GM12878 (cell line): ENCODE measurements at regions not wholly inside any gene's neighbourhood (a gene's known extent, or its start where the extent isn't known, plus 50 kb on each side); places are given as distances from the start of the nearest gene placed in this dataset.

Experiments
- ATF7 ChIP-seq: fragments of 450-650 bp; IDR thresholded peaks from 2 replicates; pipeline ENCODE4 v1.6.1; 2016; ENCODE audit warnings: low read depth, mild to moderate bottlenecking
- BCL11A ChIP-seq: IDR thresholded peaks from 2 replicates; pipeline ENCODE4 v1.6.1; 2011; ENCODE audit warnings: low read depth, low read length
- CHD4 ChIP-seq: fragments of 200-600 bp; sonication (generic); IDR thresholded peaks from 2 replicates; pipeline ENCODE4 v1.6.1; 2016; ENCODE audit warnings: mild to moderate bottlenecking
- DPF2 ChIP-seq: fragments of 450-650 bp; IDR thresholded peaks from 2 replicates; pipeline ENCODE4 v1.6.1; 2017; ENCODE audit warnings: mild to moderate bottlenecking
- FOXK2 ChIP-seq: fragments of 450-650 bp; IDR thresholded peaks from 2 replicates; pipeline ENCODE4 v1.6.1; 2017; ENCODE audit warnings: mild to moderate bottlenecking, moderate library complexity
- FOXM1 ChIP-seq: IDR thresholded peaks from 2 replicates; pipeline ENCODE4 v1.6.1; 2012; ENCODE audit warnings: low read depth, mild to moderate bottlenecking, inconsistent platforms, low read length, moderate library complexity
- HDAC6 ChIP-seq: fragments of 200-600 bp; sonication (generic); IDR thresholded peaks from one replicate; pipeline ENCODE4 v1.8.0; 2017; ENCODE audit warnings: antibody characterized with exemption; ENCODE audit not compliant: unreplicated experiment
- NBN ChIP-seq: fragments of 450-650 bp; IDR thresholded peaks from 2 replicates; pipeline ENCODE4 v1.6.1; 2016
- NFYB ChIP-seq: IDR thresholded peaks from 2 replicates; pipeline ENCODE4 v1.6.1; 2011; ENCODE audit warnings: low read depth, mild to moderate bottlenecking, low read length, improper control_type of control experiment, moderate library complexity; ENCODE audit not compliant: insufficient read depth
- PBX3 ChIP-seq: IDR thresholded peaks from 2 replicates; pipeline ENCODE4 v1.6.1; 2011; ENCODE audit warnings: mild to moderate bottlenecking, low read depth, low read length, moderate library complexity; ENCODE audit not compliant: insufficient replicate concordance
- POLR2AphosphoS2 ChIP-seq: IDR thresholded peaks from 2 replicates; pipeline ENCODE4 v1.6.1; 2011; ENCODE audit warnings: low read depth, mild to moderate bottlenecking, low read length, improper control_type of control experiment, moderate library complexity
- RAD21 ChIP-seq: IDR thresholded peaks from 2 replicates; pipeline ENCODE4 v1.6.1; 2011; ENCODE audit warnings: mild to moderate bottlenecking, low read depth, low read length, moderate library complexity; ENCODE audit not compliant: insufficient read depth
- RAD51 ChIP-seq: fragments of 450-650 bp; IDR thresholded peaks from 2 replicates; pipeline ENCODE4 v1.6.1; 2016; ENCODE audit warnings: moderate library complexity, mild to moderate bottlenecking, inconsistent platforms
- SIX5 ChIP-seq: IDR thresholded peaks from 2 replicates; pipeline ENCODE4 v1.6.1; 2011; ENCODE audit warnings: mild to moderate bottlenecking, low read depth, low read length, moderate library complexity; ENCODE audit not compliant: severe bottlenecking
- SREBF1 ChIP-seq: IDR thresholded peaks from 2 replicates; pipeline ENCODE4 v1.6.1; 2012; ENCODE audit warnings: mild to moderate bottlenecking, low read length
- ZNF592 ChIP-seq: fragments of 450-650 bp; IDR thresholded peaks from 2 replicates; pipeline ENCODE4 v1.6.1; 2017; ENCODE audit warnings: mild to moderate bottlenecking, moderate library complexity
- TF ChIP-seq, protein P1 (sequence below): fragments of 450-650 bp; IDR thresholded peaks from 2 replicates; pipeline ENCODE4 v1.6.1; 2017; ENCODE audit warnings: mild to moderate bottlenecking, moderate library complexity
- TF ChIP-seq, protein P2 (sequence below): IDR thresholded peaks from 2 replicates; pipeline ENCODE4 v1.6.1; 2012; ENCODE audit warnings: low read depth, low read length, improper control_type of control experiment

GRCh38 chr6:62974452-62974851 is 236.8 kb upstream of the FKBP1C start (continued):
- TF ChIP-seq ATF7 = peak; percentile 32; the same call in 1 of the 2 replicates
- peak; percentile 76 for TF ChIP-seq DPF2
- no peak for TF ChIP-seq ZNF592
- TF ChIP-seq RAD21 = no peak
- TF ChIP-seq, protein P1, sequence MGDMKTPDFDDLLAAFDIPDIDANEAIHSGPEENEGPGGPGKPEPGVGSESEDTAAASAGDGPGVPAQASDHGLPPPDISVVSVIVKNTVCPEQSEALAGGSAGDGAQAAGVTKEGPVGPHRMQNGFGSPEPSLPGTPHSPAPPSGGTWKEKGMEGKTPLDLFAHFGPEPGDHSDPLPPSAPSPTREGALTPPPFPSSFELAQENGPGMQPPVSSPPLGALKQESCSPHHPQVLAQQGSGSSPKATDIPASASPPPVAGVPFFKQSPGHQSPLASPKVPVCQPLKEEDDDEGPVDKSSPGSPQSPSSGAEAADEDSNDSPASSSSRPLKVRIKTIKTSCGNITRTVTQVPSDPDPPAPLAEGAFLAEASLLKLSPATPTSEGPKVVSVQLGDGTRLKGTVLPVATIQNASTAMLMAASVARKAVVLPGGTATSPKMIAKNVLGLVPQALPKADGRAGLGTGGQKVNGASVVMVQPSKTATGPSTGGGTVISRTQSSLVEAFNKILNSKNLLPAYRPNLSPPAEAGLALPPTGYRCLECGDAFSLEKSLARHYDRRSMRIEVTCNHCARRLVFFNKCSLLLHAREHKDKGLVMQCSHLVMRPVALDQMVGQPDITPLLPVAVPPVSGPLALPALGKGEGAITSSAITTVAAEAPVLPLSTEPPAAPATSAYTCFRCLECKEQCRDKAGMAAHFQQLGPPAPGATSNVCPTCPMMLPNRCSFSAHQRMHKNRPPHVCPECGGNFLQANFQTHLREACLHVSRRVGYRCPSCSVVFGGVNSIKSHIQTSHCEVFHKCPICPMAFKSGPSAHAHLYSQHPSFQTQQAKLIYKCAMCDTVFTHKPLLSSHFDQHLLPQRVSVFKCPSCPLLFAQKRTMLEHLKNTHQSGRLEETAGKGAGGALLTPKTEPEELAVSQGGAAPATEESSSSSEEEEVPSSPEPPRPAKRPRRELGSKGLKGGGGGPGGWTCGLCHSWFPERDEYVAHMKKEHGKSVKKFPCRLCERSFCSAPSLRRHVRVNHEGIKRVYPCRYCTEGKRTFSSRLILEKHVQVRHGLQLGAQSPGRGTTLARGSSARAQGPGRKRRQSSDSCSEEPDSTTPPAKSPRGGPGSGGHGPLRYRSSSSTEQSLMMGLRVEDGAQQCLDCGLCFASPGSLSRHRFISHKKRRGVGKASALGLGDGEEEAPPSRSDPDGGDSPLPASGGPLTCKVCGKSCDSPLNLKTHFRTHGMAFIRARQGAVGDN = no peak
- TF ChIP-seq NFYB = no peak
- TF ChIP-seq RAD51 = no peak
- no peak for TF ChIP-seq FOXM1
- peak; percentile 18; the same call in 1 of the 2 replicates for TF ChIP-seq BCL11A
- no peak for TF ChIP-seq CHD4
- TF ChIP-seq NBN = no peak
- no peak for TF ChIP-seq SIX5
- TF ChIP-seq FOXK2 = no peak
- TF ChIP-seq SREBF1 = no peak
- TF ChIP-seq PBX3 = no peak
- no peak for TF ChIP-seq POLR2AphosphoS2
- TF ChIP-seq HDAC6 = no peak
- TF ChIP-seq, protein P2, sequence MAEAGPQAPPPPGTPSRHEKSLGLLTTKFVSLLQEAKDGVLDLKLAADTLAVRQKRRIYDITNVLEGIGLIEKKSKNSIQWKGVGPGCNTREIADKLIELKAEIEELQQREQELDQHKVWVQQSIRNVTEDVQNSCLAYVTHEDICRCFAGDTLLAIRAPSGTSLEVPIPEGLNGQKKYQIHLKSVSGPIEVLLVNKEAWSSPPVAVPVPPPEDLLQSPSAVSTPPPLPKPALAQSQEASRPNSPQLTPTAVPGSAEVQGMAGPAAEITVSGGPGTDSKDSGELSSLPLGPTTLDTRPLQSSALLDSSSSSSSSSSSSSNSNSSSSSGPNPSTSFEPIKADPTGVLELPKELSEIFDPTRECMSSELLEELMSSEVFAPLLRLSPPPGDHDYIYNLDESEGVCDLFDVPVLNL = no peak
